HEK293 (cell line): ENCODE measurements at regions not wholly inside any gene's neighbourhood (a gene's known extent, or its start where the extent isn't known, plus 50 kb on each side); places are given as distances from the start of the nearest gene placed in this dataset.

Experiments used
- CTCF ChIA-PET: fragments of 350-600 bp; formaldehyde crosslinking; extraction: SDS; loops from one replicate; lab custom pipeline; 2021; ENCODE audit warnings: antibody characterized with exemption; lab: Yijun Ruan, JAX
- POLR2A ChIA-PET: fragments of 300-600 bp; formaldehyde crosslinking; extraction: SDS; loops from one replicate; lab custom pipeline; 2020; ENCODE audit warnings: antibody characterized with exemption, inconsistent platforms; lab: Yijun Ruan, JAX
- H3K27ac ChIP-seq: fragments of 200-500 bp; sonication (Bioruptor generic); 2 replicates; pipeline ENCODE4 v1.5.1; 2014; ENCODE audit warnings: low read depth, low read length, control low read depth, inconsistent platforms; ENCODE audit errors: extremely low read depth
- H3K36me3 ChIP-seq, 2 experiments: fragments of 200-500 bp in 1 of 2; sonication (Bioruptor generic) in 1 of 2; 1 replicate in 1 of 2; 2 replicates in 1 of 2; pipeline ENCODE4 v1.5.1; 2014 to 2017; ENCODE audit warnings: inconsistent platforms in 2 of 2, low read length in 2 of 2; ENCODE audit not compliant: control insufficient read depth in 2 of 2, insufficient read depth in 1 of 2
- H3K4me1 ChIP-seq: fragments of 200-500 bp; sonication (Bioruptor generic); 2 replicates; pipeline ENCODE4 v1.5.1; 2014; ENCODE audit warnings: mild to moderate bottlenecking, low read length, inconsistent platforms; ENCODE audit not compliant: control insufficient read depth, insufficient read depth
- H3K4me3 ChIP-seq: 2 replicates; pipeline ENCODE4 v1.5.1; 2011; ENCODE audit warnings: low read depth, mild to moderate bottlenecking, control low read depth, low read length, moderate library complexity
- H3K9me3 ChIP-seq: fragments of 200-500 bp; sonication (Bioruptor generic); 2 replicates; pipeline ENCODE4 v1.5.1; 2014; ENCODE audit warnings: low read depth, low read length, inconsistent platforms; ENCODE audit not compliant: control insufficient read depth, insufficient read depth
- INSM2 ChIP-seq: fragments of 450-650 bp; formaldehyde crosslinking; IDR thresholded peaks from 2 replicates; pipeline ENCODE4 v1.5.1; 2016; ENCODE audit warnings: missing biosample characterization, missing genetic modification characterization
- KLF16 ChIP-seq: fragments of 450-650 bp; formaldehyde crosslinking; IDR thresholded peaks from 2 replicates; pipeline ENCODE4 v1.5.1; 2017; ENCODE audit warnings: missing biosample characterization, missing genetic modification characterization
- OVOL3 ChIP-seq: fragments of 450-650 bp; formaldehyde crosslinking; IDR thresholded peaks from 2 replicates; pipeline ENCODE4 v1.5.1; 2016; ENCODE audit warnings: missing biosample characterization, missing genetic modification characterization
- SETDB1 ChIP-seq: IDR thresholded peaks from one replicate; pipeline ENCODE4 v1.6.1; 2017; ENCODE audit warnings: mild to moderate bottlenecking, low read length, moderate library complexity, mixed read lengths; ENCODE audit not compliant: insufficient read length
- ZBTB11 ChIP-seq: fragments of 450-650 bp; formaldehyde crosslinking; conservative IDR thresholded peaks from 2 replicates; pipeline ENCODE4 v1.5.1; 2016; ENCODE audit warnings: low read depth, missing biosample characterization, missing genetic modification characterization
- ZFHX2 ChIP-seq: fragments of 450-650 bp; formaldehyde crosslinking; conservative IDR thresholded peaks from 2 replicates; pipeline ENCODE4 v1.5.1; 2016; ENCODE audit warnings: missing biosample characterization, missing genetic modification characterization
- ZFP69B ChIP-seq: fragments of 450-650 bp; formaldehyde crosslinking; IDR thresholded peaks from 2 replicates; pipeline ENCODE4 v1.5.1; 2016; ENCODE audit warnings: missing biosample characterization, missing genetic modification characterization
- ZIC2 ChIP-seq: fragments of 450-650 bp; formaldehyde crosslinking; IDR thresholded peaks from 2 replicates; pipeline ENCODE4 v1.5.1; 2016; ENCODE audit warnings: missing biosample characterization, missing genetic modification characterization
- ZNF114 ChIP-seq: fragments of 450-650 bp; formaldehyde crosslinking; IDR thresholded peaks from 2 replicates; pipeline ENCODE4 v1.5.0; 2017; ENCODE audit warnings: missing biosample characterization, missing genetic modification characterization
- ZNF16 ChIP-seq: fragments of 450-650 bp; formaldehyde crosslinking; IDR thresholded peaks from 2 replicates; pipeline ENCODE4 v1.5.1; 2016; ENCODE audit warnings: low read depth, missing biosample characterization, missing genetic modification characterization
- ZNF2 ChIP-seq: fragments of 450-650 bp; formaldehyde crosslinking; IDR thresholded peaks from 2 replicates; pipeline ENCODE4 v1.5.1; 2016; ENCODE audit warnings: missing biosample characterization, missing genetic modification characterization
- ZNF211 ChIP-seq: fragments of 450-650 bp; formaldehyde crosslinking; IDR thresholded peaks from 2 replicates; pipeline ENCODE4 v1.5.1; 2016; ENCODE audit warnings: low read depth, missing biosample characterization, missing genetic modification characterization
- ZNF274 ChIP-seq, 2 experiments: fragments of 200-500 bp in 1 of 2; fragments of 450-650 bp in 1 of 2; sonication (Bioruptor generic) in 1 of 2; formaldehyde crosslinking in 1 of 2; IDR thresholded peaks; 2 replicates each; pipeline versions ENCODE4 v1.5.1 to v1.6.1; 2014 to 2016; ENCODE audit warnings: borderline replicate concordance in 1 of 2, inconsistent platforms in 1 of 2, low read length in 1 of 2, missing biosample characterization in 1 of 2, missing genetic modification characterization in 1 of 2
- ZNF398 ChIP-seq: fragments of 450-650 bp; formaldehyde crosslinking; IDR thresholded peaks from 2 replicates; pipeline ENCODE4 v1.5.1; 2017; ENCODE audit warnings: missing biosample characterization, missing genetic modification characterization
- ZNF473 ChIP-seq: fragments of 450-650 bp; formaldehyde crosslinking; IDR thresholded peaks from 2 replicates; pipeline ENCODE4 v1.5.1; 2017; ENCODE audit warnings: missing biosample characterization, missing genetic modification characterization
- ZNF561 ChIP-seq: fragments of 450-650 bp; IDR thresholded peaks from 2 replicates; pipeline ENCODE4 v1.5.1; 2018; ENCODE audit warnings: missing biosample characterization, missing genetic modification characterization, borderline replicate concordance
- ZNF585B ChIP-seq: fragments of 450-650 bp; formaldehyde crosslinking; IDR thresholded peaks from 2 replicates; pipeline ENCODE4 v1.5.1; 2016; ENCODE audit warnings: missing biosample characterization, missing genetic modification characterization
- ZNF629 ChIP-seq: fragments of 450-650 bp; formaldehyde crosslinking; IDR thresholded peaks from 2 replicates; pipeline ENCODE4 v1.5.1; 2017; ENCODE audit warnings: missing biosample characterization, missing genetic modification characterization
- ZNF670 ChIP-seq: fragments of 450-650 bp; formaldehyde crosslinking; IDR thresholded peaks from 2 replicates; pipeline ENCODE4 v1.5.1; 2016; ENCODE audit warnings: missing biosample characterization, missing genetic modification characterization, low read depth
- ZNF747 ChIP-seq: fragments of 450-650 bp; formaldehyde crosslinking; IDR thresholded peaks from 2 replicates; pipeline ENCODE4 v1.5.1; 2016; ENCODE audit warnings: missing biosample characterization, missing genetic modification characterization
- ZNF76 ChIP-seq: fragments of 450-650 bp; formaldehyde crosslinking; IDR thresholded peaks from 2 replicates; pipeline ENCODE4; 2016; ENCODE audit warnings: low read depth, missing biosample characterization, missing genetic modification characterization, borderline replicate concordance
- ZNF791 ChIP-seq: fragments of 450-650 bp; formaldehyde crosslinking; IDR thresholded peaks from 2 replicates; pipeline ENCODE4 v1.5.1; 2016; ENCODE audit warnings: missing biosample characterization, missing genetic modification characterization
- ZXDB ChIP-seq: fragments of 450-650 bp; formaldehyde crosslinking; IDR thresholded peaks from 2 replicates; pipeline ENCODE4 v1.5.1; 2016; ENCODE audit warnings: missing biosample characterization, missing genetic modification characterization

- ChIA-PET POLR2A (no interaction called here), CTCF (no interaction called here)
- Histone ChIP-seq H3K27ac (no peak overlapping the region), H3K36me3 (no peaks in the 10 kb centered on the region), H3K9me3 (no peaks in the 10 kb centered on the region; the same call in none of the 2 replicates), H3K4me3 (no peak overlapping the region), H3K4me1 (no peaks in the 10 kb centered on the region)
- no peak for TF ChIP-seq ZNF670 (tag by site-specific recombination)
- no peak for TF ChIP-seq KLF16
- no peak for TF ChIP-seq ZNF629 (tag by site-specific recombination)
- no peak for TF ChIP-seq ZNF473 (tag by site-specific recombination)
- no peak for TF ChIP-seq ZXDB (tag by site-specific recombination)
- no peak for TF ChIP-seq ZNF398
- TF ChIP-seq ZNF274 (IDR thresholded peaks at IDR 0.05; ENCODE audit: low read length): no peak
- no peak for TF ChIP-seq ZNF274 (tag by site-specific recombination; IDR thresholded peaks at IDR 0.05; ENCODE audit: borderline replicate concordance)
- TF ChIP-seq ZNF747 (tag by site-specific recombination): no peak
- TF ChIP-seq ZNF791 (tag by site-specific recombination): no peak
- TF ChIP-seq ZFHX2 (tag by site-specific recombination): no peak
- no peak for TF ChIP-seq ZNF76
- TF ChIP-seq ZIC2 (tag by site-specific recombination): no peak
- TF ChIP-seq ZNF2: no peak
- TF ChIP-seq OVOL3 (tag by site-specific recombination): no peak
- no peak for TF ChIP-seq ZBTB11 (tag by site-specific recombination)
- TF ChIP-seq ZNF561 (tag by site-specific recombination): no peak
- TF ChIP-seq ZNF211 (tag by site-specific recombination): no peak
- no peak for TF ChIP-seq INSM2 (tag by site-specific recombination)
- TF ChIP-seq ZFP69B: no peak
Observed at GRCh38 chrX:117002981-117003380, 540.2 kb upstream of the CT83 start.

GRCh38 chrX:116975517-116975916 lies 512.7 kb upstream of the CT83 start:
- POLR2A ChIA-PET: no interaction called here
- Histone ChIP-seq H3K4me1 (no peaks in the 10 kb centered on the region), H3K4me3 (no peak overlapping the region), H3K9me3 (peaks cover 3% of the 10 kb centered on the region; the same call in 1 of the 2 replicates), H3K36me3 (no peaks in the 10 kb centered on the region), H3K27ac (no peak overlapping the region)
- CTCF ChIA-PET: no interaction called here
- peak; percentile 13 for TF ChIP-seq SETDB1
- no peak for TF ChIP-seq ZNF16 (tag by site-specific recombination)
- TF ChIP-seq ZNF585B (tag by site-specific recombination): peak; percentile 92
- no peak for TF ChIP-seq ZNF114 (tag by site-specific recombination)
- TF ChIP-seq, all 188 proteins: peak for 2
